ENCODE measurements at regions not wholly inside any gene's neighbourhood (a gene's known extent, or its start where the extent isn't known, plus 50 kb on each side); places are given as distances from the start of the nearest gene placed in this dataset.

- no peak for TF ChIP-seq CTCF (IDR thresholded peaks at IDR 0.05; ENCODE audit: unreplicated experiment)
- Mint-ChIP-seq H3K4me1 (ENCODE audit: insufficient read depth, unreplicated experiment) (no peaks in the 10 kb centered on the region), H3K4me3 (ENCODE audit: unreplicated experiment) (no peak overlapping the region), H3K36me3 (ENCODE audit: insufficient read depth, unreplicated experiment) (no peaks in the 10 kb centered on the region), H3K27ac (ENCODE audit: low read depth, unreplicated experiment) (no peak overlapping the region), H3K27me3 (ENCODE audit: insufficient read depth, unreplicated experiment) (peaks cover 52% of the 10 kb centered on the region), H3K9me3 (ENCODE audit: unreplicated experiment) (no peaks in the 10 kb centered on the region)
- no peak for DNase-seq (ENCODE audit: unreplicated experiment)
- BruUV-seq (replicated peaks), result no TSS peak
- POLR2A ChIA-PET, result no interaction called here
- CTCF ChIA-PET, result no interaction called here
- intact Hi-C loops (cut with micrococcal nuclease), result no loop called here
Observed at GRCh38 chr3:23073724-23074305, 129.3 kb upstream of the UBE2E2 start.

GRCh38 chr3:23075496-23075895 lies 127.6 kb upstream of the UBE2E2 start:
- TF ChIP-seq CTCF (IDR thresholded peaks at IDR 0.05; ENCODE audit: unreplicated experiment), result no peak
- CTCF ChIA-PET, result interaction anchor here (0.7 kb wide), 1 partner anchor 1050 kb away, joined by 3 read pairs; no protein-coding TSS in a partner anchor
- Mint-ChIP-seq H3K27ac (ENCODE audit: low read depth, unreplicated experiment) (no peak overlapping the region), H3K27me3 (ENCODE audit: insufficient read depth, unreplicated experiment) (peaks cover 52% of the 10 kb centered on the region), H3K4me1 (ENCODE audit: insufficient read depth, unreplicated experiment) (peaks cover 12% of the 10 kb centered on the region), H3K9me3 (ENCODE audit: unreplicated experiment) (no peaks in the 10 kb centered on the region), H3K36me3 (ENCODE audit: insufficient read depth, unreplicated experiment) (no peaks in the 10 kb centered on the region), H3K4me3 (ENCODE audit: unreplicated experiment) (no peak overlapping the region)
- intact Hi-C loops (cut with micrococcal nuclease), result no loop called here
- POLR2A ChIA-PET, result no interaction called here
- no TSS peak for BruUV-seq (replicated peaks)
- no peak for DNase-seq (ENCODE audit: unreplicated experiment)

GRCh38 chr3:23076437-23076836 lies 126.7 kb upstream of the UBE2E2 start:
- H3K4me3 Mint-ChIP-seq (ENCODE audit: unreplicated experiment), result no peak overlapping the region
- ChIA-PET POLR2A (no interaction called here), CTCF (interaction anchor here (0.6 to 0.9 kb wide), 3 partner anchors 9 to 363 kb away, joined by 3 read pairs; no protein-coding TSS in a partner anchor)
- BruUV-seq (replicated peaks), result no TSS peak
- no peaks in the 10 kb centered on the region for H3K9me3 Mint-ChIP-seq (ENCODE audit: unreplicated experiment)
- peaks cover 44% of the 10 kb centered on the region for H3K27me3 Mint-ChIP-seq (ENCODE audit: insufficient read depth, unreplicated experiment)
- H3K4me1 Mint-ChIP-seq (ENCODE audit: insufficient read depth, unreplicated experiment), result peaks cover 12% of the 10 kb centered on the region
- no peak for DNase-seq (ENCODE audit: unreplicated experiment)
- no peak overlapping the region for H3K27ac Mint-ChIP-seq (ENCODE audit: low read depth, unreplicated experiment)
- intact Hi-C loops (cut with micrococcal nuclease), result no loop called here
- TF ChIP-seq CTCF (IDR thresholded peaks at IDR 0.05; ENCODE audit: unreplicated experiment), result no peak
- no peaks in the 10 kb centered on the region for H3K36me3 Mint-ChIP-seq (ENCODE audit: insufficient read depth, unreplicated experiment)

GRCh38 chr3:23077126-23077525 lies 126.0 kb upstream of the UBE2E2 start:
- intact Hi-C loops (cut with micrococcal nuclease), result no loop called here
- no TSS peak for BruUV-seq (replicated peaks)
- ChIA-PET POLR2A (no interaction called here), CTCF (interaction anchor here (0.6 to 0.9 kb wide), 2 partner anchors 8 to 364 kb away, joined by 3 read pairs; no protein-coding TSS in a partner anchor)
- Mint-ChIP-seq H3K4me3 (ENCODE audit: unreplicated experiment) (no peak overlapping the region), H3K9me3 (ENCODE audit: unreplicated experiment) (no peaks in the 10 kb centered on the region), H3K27me3 (ENCODE audit: insufficient read depth, unreplicated experiment) (peaks cover 37% of the 10 kb centered on the region), H3K27ac (ENCODE audit: low read depth, unreplicated experiment) (no peak overlapping the region), H3K4me1 (ENCODE audit: insufficient read depth, unreplicated experiment) (peaks cover 12% of the 10 kb centered on the region), H3K36me3 (ENCODE audit: insufficient read depth, unreplicated experiment) (no peaks in the 10 kb centered on the region)
- TF ChIP-seq CTCF (IDR thresholded peaks at IDR 0.05; ENCODE audit: unreplicated experiment), result no peak
- no peak for DNase-seq (ENCODE audit: unreplicated experiment)

Data from MCF 10A (cell line).